ENCODE measurements at regions not wholly inside any gene's neighbourhood (a gene's known extent, or its start where the extent isn't known, plus 50 kb on each side); places are given as distances from the start of the nearest gene placed in this dataset.
A peak's percentile ranks its signal among the peaks of the same experiment; 100 is the strongest.

DNA sequence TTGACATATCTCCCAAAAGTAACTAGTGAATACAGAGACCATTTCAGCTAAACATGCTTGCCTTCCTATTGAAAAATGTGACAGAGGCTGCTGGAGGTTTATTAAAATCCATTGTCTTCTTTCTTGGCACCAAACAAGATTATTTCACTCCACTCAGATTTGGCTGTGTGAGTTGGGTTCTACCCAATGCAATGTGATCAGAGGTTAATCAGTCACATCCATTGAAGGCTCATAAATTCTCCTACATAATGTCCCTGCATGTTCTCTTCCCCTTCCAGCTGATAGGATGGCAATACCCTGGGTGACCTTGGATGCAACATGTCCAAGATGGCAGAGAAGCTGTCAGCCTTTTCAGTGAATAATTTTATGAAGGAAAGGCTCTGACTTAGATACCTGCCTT, 54.5 kb downstream of the TKTL2 start:
- H3K4me3 ChIP-seq (ENCODE audit: low read length), result no peak overlapping the region

DNA sequence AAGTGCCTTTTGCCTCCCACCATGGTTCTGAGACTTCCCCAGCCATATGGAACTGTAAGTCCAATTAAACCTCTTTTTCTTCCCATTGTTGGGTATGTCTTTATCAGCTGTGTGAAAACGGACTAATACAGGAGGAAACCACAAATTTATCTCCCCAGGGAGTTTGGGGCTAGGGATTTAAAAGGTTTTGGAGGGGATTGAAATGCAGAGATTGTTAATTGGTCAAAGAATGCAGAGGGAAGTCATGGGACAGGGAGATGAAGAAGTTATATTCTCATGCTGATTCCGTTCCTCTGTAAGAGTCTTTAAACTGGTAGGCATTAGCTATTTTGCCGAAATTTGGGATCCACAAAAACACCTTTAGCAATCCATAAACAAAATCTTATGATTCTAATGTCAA, 57.9 kb downstream of the TKTL2 start:
- no peaks in the 10 kb centered on the region for H3K4me1 ChIP-seq (ENCODE audit: insufficient read depth, low read length)
- H3K27me3 ChIP-seq (ENCODE audit: insufficient read depth, low read length), result no peaks in the 10 kb centered on the region
- no peak overlapping the region for H3K4me3 ChIP-seq (ENCODE audit: low read length)
- H3K36me3 ChIP-seq (ENCODE audit: insufficient read depth, low read length), result no peaks in the 10 kb centered on the region
- no peaks in the 10 kb centered on the region for H3K9me3 ChIP-seq (ENCODE audit: low read length)
- H2AFZ ChIP-seq (ENCODE audit: low read depth, low read length), result no peak overlapping the region

More for the DNA sequence above, 54.5 kb downstream of the TKTL2 start:
- no peaks in the 10 kb centered on the region for H3K9me3 ChIP-seq (ENCODE audit: low read length)
- no peak overlapping the region for H2AFZ ChIP-seq (ENCODE audit: low read depth, low read length)
- no peaks in the 10 kb centered on the region for H3K27me3 ChIP-seq (ENCODE audit: insufficient read depth, low read length)
- H3K4me1 ChIP-seq (ENCODE audit: insufficient read depth, low read length), result no peaks in the 10 kb centered on the region
- no peaks in the 10 kb centered on the region for H3K36me3 ChIP-seq (ENCODE audit: insufficient read depth, low read length)

DNA sequence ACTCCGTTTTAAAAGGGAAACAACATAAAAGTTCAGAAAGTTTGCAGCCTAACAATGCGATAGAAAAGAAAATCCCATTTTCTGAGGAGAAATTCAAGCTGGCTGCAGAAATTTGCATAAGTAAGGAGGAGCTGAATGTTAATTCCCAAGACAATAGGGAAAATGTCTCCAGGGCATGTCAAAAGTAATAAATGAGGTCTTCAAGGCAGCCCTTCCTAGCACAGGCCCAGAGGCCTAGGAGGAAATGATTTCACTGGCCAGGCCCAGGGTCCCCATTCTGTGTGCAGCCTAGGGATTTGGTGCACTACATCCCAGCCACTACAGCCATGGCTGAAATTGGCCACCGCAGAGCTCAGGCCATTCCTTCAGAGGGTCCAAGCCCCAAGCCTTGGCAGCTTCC, 59.3 kb downstream of the TKTL2 start:
- no peaks in the 10 kb centered on the region for H3K4me1 ChIP-seq (ENCODE audit: insufficient read depth, low read length)
- no peaks in the 10 kb centered on the region for H3K27me3 ChIP-seq (ENCODE audit: insufficient read depth, low read length)
- no peak overlapping the region for H2AFZ ChIP-seq (ENCODE audit: low read depth, low read length)

DNA sequence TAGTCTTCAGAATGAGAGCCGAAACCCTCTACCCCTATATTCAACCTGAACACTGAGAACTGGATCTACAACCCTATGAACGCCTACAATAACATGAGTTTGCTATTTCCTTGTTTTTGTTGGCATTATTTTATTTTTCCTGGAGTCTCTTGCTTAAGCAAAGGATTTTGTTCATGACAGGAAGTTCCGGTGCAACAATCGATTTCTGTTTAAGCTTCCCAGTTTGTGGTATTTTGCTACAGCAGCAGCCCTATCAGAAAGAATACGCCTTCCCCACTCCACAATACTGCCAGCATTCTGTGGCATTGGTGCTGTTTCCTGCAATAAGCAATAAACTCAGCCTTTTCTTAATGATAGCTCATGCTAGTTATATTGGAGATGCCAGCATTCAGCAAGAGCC, 60.9 kb downstream of the NPY5R start:
- no peaks in the 10 kb centered on the region for H3K9me3 ChIP-seq (ENCODE audit: low read length)
- peak overlapping the region; percentile 30 for H2AFZ ChIP-seq (ENCODE audit: low read depth, low read length)
- H3K4me1 ChIP-seq (ENCODE audit: insufficient read depth, low read length), result no peaks in the 10 kb centered on the region
- no peak overlapping the region for H3K4me3 ChIP-seq (ENCODE audit: low read length)
- H3K36me3 ChIP-seq (ENCODE audit: insufficient read depth, low read length), result no peaks in the 10 kb centered on the region
- no peaks in the 10 kb centered on the region for H3K27me3 ChIP-seq (ENCODE audit: insufficient read depth, low read length)

More for the DNA sequence above, 59.3 kb downstream of the TKTL2 start:
- Histone ChIP-seq H3K36me3 (ENCODE audit: insufficient read depth, low read length) (no peaks in the 10 kb centered on the region), H3K9me3 (ENCODE audit: low read length) (no peaks in the 10 kb centered on the region), H3K4me3 (ENCODE audit: low read length) (no peak overlapping the region)

DNA sequence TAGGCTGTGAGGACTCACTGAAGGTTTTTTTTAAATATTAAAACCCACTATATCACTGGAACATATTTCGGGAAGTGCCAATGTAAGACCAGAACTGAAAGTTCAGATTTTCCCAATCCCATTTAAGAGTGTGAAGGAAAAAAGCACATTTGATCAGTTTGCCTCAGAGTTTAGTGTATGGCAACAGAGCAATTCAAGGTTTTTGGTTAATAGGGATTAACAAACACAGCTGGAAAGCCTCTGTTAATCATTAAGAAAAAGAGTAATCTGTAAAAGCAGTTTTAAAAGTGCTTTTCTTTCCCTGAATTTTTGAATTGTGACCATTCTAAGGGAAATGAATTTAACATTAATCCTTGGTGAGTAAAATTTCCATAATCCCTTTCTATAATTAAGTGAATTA, 60.4 kb downstream of the NPY5R start:
- no peaks in the 10 kb centered on the region for H3K36me3 ChIP-seq (ENCODE audit: insufficient read depth, low read length)
- peak overlapping the region; percentile 30 for H2AFZ ChIP-seq (ENCODE audit: low read depth, low read length)
- H3K27me3 ChIP-seq (ENCODE audit: insufficient read depth, low read length), result no peaks in the 10 kb centered on the region
- no peaks in the 10 kb centered on the region for H3K4me1 ChIP-seq (ENCODE audit: insufficient read depth, low read length)
- no peak overlapping the region for H3K4me3 ChIP-seq (ENCODE audit: low read length)
- H3K9me3 ChIP-seq (ENCODE audit: low read length), result no peaks in the 10 kb centered on the region

All from neuron (in vitro differentiated cells).